GM13976 (cell line): ENCODE measurements at regions not wholly inside any gene's neighbourhood (a gene's known extent, or its start where the extent isn't known, plus 50 kb on each side); places are given as distances from the start of the nearest gene placed in this dataset.
"Not testable (repeated sequence)": the region's sequence is repeated elsewhere in the genome, so short reads cannot be mapped to it uniquely, and the experiment has no call there.

Source experiments
- DNase-seq: peaks from one replicate; pipeline ENCODE4 v3.0.0; 2012; ENCODE audit warnings: low spot score
- in situ Hi-C: fragments of 300-500 bp; cut with MboI; formaldehyde crosslinking; loops from one replicate; pipeline ENCODE4 v1.12.0; 2022; ENCODE audit warnings: low sequenced_read_pairs, mixed read lengths, inconsistent platforms; ENCODE audit not compliant: unreplicated experiment
- TF ChIP-seq, protein P1 (sequence below): IDR thresholded peaks from 2 replicates; pipeline ENCODE4 v1.5.1; 2012; ENCODE audit warnings: borderline replicate concordance, mild to moderate bottlenecking; ENCODE audit not compliant: insufficient read depth; ENCODE audit errors: extremely low read depth, missing control alignments, control extremely low read depth

GRCh38 chr6:112513175-112513574 lies 166.0 kb downstream of the RFPL4B start:
- no peak for DNase-seq
- TF ChIP-seq, protein P1, sequence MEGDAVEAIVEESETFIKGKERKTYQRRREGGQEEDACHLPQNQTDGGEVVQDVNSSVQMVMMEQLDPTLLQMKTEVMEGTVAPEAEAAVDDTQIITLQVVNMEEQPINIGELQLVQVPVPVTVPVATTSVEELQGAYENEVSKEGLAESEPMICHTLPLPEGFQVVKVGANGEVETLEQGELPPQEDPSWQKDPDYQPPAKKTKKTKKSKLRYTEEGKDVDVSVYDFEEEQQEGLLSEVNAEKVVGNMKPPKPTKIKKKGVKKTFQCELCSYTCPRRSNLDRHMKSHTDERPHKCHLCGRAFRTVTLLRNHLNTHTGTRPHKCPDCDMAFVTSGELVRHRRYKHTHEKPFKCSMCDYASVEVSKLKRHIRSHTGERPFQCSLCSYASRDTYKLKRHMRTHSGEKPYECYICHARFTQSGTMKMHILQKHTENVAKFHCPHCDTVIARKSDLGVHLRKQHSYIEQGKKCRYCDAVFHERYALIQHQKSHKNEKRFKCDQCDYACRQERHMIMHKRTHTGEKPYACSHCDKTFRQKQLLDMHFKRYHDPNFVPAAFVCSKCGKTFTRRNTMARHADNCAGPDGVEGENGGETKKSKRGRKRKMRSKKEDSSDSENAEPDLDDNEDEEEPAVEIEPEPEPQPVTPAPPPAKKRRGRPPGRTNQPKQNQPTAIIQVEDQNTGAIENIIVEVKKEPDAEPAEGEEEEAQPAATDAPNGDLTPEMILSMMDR, result no peak
- in situ Hi-C loops, result no loop called here

GRCh38 chr6:112522587-112522986 lies 175.5 kb downstream of the RFPL4B start:
- no peak for DNase-seq
- in situ Hi-C loops, result no loop called here
- TF ChIP-seq, protein P1, result no peak

GRCh38 chr6:112524071-112524470 lies 176.9 kb downstream of the RFPL4B start:
- TF ChIP-seq, protein P1, result no peak
- DNase-seq, result no peak
- in situ Hi-C loops, result no loop called here

DNA sequence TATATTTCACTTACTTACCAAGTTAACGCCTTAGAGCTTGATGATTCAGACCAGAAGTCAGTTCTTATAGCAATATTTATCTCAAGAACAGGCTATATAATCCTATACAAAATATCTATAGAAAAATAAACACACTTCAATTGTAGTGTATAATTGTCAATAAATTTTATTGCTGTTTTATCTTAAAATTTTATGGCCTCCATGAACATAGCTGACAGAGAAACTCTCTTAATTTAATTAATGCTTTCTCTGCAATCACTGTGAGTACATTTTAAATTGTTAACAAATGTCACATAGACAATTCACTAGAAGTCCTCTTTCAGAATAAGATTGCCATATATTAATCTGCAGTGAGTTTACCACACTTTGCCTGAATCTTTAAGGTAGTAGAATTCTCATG lies 178.6 kb downstream of the RFPL4B start:
- in situ Hi-C loops, result no loop called here
- DNase-seq, result no peak
- TF ChIP-seq, protein P1, result no peak

DNA sequence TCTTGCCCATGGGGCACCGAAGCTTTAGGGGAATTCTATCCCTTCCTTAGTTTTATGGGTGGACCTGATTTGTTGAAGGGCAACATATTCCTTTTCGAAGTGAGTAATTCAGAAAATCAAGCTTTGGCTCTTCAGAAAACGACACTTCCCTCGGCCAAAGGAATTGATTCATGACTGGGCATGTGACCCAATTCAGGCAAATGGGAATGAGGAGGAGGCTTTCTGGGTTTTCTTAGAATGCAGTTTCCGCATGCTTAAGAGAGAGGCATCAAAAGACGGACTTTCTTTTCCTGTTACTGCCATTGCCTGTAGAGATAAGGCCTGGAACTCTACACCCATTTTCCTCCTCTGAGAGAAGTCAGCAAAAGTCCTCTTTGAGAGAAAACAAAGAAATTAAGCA lies 179.5 kb downstream of the RFPL4B start:
- in situ Hi-C loops, result no loop called here
- TF ChIP-seq, protein P1, result no peak
- DNase-seq, result no peak

GRCh38 chr6:112528306-112528705 lies 181.2 kb downstream of the RFPL4B start:
- in situ Hi-C loops, DNase-seq: not testable (repeated sequence)

- TF ChIP-seq, protein P1, result no peak
- DNase-seq, result no peak
- in situ Hi-C loops, result no loop called here
Measured at GRCh38 chr6:112535816-112536215, 188.7 kb downstream of the RFPL4B start.
